ENCODE measurements at regions not wholly inside any gene's neighbourhood (a gene's known extent, or its start where the extent isn't known, plus 50 kb on each side); places are given as distances from the start of the nearest gene placed in this dataset.

DNA sequence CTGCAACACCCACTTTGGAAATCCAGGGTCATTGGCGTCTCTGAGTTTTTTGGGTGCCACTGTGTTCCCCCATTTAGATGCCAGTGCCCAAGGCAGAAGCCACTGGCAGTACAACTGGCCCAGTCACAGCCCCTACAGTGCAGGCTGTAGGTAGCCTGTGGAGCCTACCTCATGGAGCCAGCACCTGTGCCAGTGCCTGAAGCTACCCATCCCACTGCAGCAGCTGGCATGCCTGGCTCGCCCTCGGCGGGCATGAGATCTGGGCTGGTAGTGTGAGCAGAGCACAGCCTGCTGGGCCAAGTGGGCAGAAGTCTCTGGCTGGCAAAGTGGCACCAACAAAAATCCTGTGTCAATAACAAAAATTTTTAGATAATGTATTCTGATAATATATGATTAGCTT, 1111.4 kb upstream of the NXPH2 start:
- H3K9me3 ChIP-seq: no peaks in the 10 kb centered on the region
- no peak for DNase-seq (ENCODE audit: extremely low spot score in 2 of 2)
- H3K27me3 ChIP-seq: no peaks in the 10 kb centered on the region
- no peak overlapping the region for H3K4me3 ChIP-seq
- TF ChIP-seq POLR2AphosphoS5 (IDR thresholded peaks at IDR 0.05; ENCODE audit: insufficient read depth in 1 of 2, low read depth in 1 of 2) (no peak), POLR2A (IDR thresholded peaks at IDR 0.05) (no peak)
- TF ChIP-seq, protein P1, sequence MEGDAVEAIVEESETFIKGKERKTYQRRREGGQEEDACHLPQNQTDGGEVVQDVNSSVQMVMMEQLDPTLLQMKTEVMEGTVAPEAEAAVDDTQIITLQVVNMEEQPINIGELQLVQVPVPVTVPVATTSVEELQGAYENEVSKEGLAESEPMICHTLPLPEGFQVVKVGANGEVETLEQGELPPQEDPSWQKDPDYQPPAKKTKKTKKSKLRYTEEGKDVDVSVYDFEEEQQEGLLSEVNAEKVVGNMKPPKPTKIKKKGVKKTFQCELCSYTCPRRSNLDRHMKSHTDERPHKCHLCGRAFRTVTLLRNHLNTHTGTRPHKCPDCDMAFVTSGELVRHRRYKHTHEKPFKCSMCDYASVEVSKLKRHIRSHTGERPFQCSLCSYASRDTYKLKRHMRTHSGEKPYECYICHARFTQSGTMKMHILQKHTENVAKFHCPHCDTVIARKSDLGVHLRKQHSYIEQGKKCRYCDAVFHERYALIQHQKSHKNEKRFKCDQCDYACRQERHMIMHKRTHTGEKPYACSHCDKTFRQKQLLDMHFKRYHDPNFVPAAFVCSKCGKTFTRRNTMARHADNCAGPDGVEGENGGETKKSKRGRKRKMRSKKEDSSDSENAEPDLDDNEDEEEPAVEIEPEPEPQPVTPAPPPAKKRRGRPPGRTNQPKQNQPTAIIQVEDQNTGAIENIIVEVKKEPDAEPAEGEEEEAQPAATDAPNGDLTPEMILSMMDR (IDR thresholded peaks at IDR 0.05): no peak
- H3K36me3 ChIP-seq: no peaks in the 10 kb centered on the region
- no peaks in the 10 kb centered on the region for H3K4me1 ChIP-seq
- no peak overlapping the region for H3K27ac ChIP-seq
- intact Hi-C loops (cut with DNase I): no loop called here

DNA sequence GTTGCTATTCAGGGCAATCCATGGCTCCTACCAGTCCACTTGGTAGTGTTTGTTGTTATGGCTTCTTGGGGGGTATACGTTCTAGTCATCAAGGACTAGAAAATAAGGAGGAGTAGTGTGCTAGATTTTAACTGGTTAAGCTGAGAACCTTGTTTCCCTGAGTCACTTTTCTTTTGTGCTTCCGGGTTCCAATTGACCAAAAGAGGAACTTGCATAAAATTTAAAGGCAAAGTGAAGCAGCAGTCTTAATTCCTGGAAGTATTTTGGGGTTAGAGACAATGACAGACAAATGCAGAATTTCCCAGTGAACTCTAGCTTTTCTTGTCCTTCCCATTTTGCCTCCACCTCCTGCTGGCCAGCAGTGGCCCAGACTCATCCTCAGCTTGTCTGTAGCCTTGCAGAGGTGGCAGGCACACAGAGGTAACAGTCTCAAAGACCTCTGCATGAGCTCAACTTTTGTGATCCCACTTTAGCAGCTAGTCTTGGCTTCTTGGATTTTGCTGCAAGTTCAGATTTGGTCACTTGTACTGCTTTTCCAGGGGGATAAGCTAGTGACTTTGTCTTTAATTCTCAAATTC, 1105.8 kb upstream of the NXPH2 start:
- intact Hi-C loops (cut with DNase I): no loop called here
- H3K27ac ChIP-seq: no peak overlapping the region
- H3K27me3 ChIP-seq: no peaks in the 10 kb centered on the region
- no peaks in the 10 kb centered on the region for H3K9me3 ChIP-seq
- no peaks in the 10 kb centered on the region for H3K4me1 ChIP-seq
- H3K4me3 ChIP-seq: no peak overlapping the region
- no peaks in the 10 kb centered on the region for H3K36me3 ChIP-seq
- TF ChIP-seq, protein P1 (IDR thresholded peaks at IDR 0.05): no peak
- TF ChIP-seq POLR2A (IDR thresholded peaks at IDR 0.05): no peak
- no peak for TF ChIP-seq POLR2AphosphoS5 (IDR thresholded peaks at IDR 0.05; ENCODE audit: insufficient read depth in 1 of 2, low read depth in 1 of 2)
- no peak for DNase-seq (ENCODE audit: extremely low spot score in 2 of 2)

DNA sequence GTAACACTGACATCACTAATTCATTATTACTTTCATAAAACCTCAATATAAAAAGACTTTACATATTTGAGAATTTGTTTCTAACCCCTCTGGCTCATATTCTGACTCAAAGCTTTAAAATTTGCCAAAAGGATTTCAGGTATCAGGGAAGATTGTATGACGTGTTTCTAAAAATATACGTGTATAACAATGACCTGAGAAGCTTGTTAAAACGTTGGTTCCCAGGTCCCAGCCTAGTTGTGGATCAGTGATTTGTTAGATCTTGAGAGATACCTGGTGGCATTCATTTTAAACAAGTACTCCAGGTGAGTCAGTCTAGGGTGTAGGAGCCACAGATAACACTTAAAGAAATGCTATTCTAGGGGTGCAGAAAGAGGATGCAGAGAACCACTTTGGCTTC, 1096.8 kb upstream of the NXPH2 start:
- intact Hi-C loops (cut with DNase I): no loop called here
- Histone ChIP-seq H3K4me3 (no peak overlapping the region), H3K9me3 (no peaks in the 10 kb centered on the region), H3K4me1 (no peaks in the 10 kb centered on the region), H3K27ac (no peak overlapping the region), H3K27me3 (no peaks in the 10 kb centered on the region), H3K36me3 (no peaks in the 10 kb centered on the region)
- TF ChIP-seq POLR2A (IDR thresholded peaks at IDR 0.05) (no peak), POLR2AphosphoS5 (IDR thresholded peaks at IDR 0.05; ENCODE audit: insufficient read depth in 1 of 2, low read depth in 1 of 2) (no peak)
- TF ChIP-seq, protein P1 (IDR thresholded peaks at IDR 0.05): no peak
- no peak for DNase-seq (ENCODE audit: extremely low spot score in 2 of 2)

DNA sequence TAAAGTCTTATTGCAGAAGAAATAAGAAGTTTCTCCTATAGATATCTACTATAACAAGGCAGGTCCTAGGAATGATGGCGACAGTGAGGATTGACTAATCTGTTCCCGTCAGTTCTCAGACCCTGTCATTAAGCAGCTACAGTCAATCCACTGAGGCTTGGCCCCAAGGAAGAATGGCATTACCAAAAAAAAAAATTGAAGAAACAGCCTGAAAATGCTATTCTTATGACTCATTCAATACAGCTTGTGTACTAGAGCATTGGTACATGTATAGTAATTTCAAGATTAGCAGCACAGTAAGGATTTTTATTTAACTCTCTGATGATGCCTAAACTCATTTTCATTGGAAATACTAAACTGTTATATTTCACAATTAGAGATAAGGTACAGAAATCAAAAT, 1096.1 kb upstream of the NXPH2 start:
- Histone ChIP-seq H3K4me3 (no peak overlapping the region), H3K36me3 (no peaks in the 10 kb centered on the region), H3K27ac (no peak overlapping the region), H3K9me3 (no peaks in the 10 kb centered on the region), H3K4me1 (no peaks in the 10 kb centered on the region), H3K27me3 (no peaks in the 10 kb centered on the region)
- DNase-seq (ENCODE audit: extremely low spot score in 2 of 2): no peak
- intact Hi-C loops (cut with DNase I): no loop called here
- TF ChIP-seq, protein P1 (IDR thresholded peaks at IDR 0.05): no peak
- TF ChIP-seq POLR2A (IDR thresholded peaks at IDR 0.05) (no peak), POLR2AphosphoS5 (IDR thresholded peaks at IDR 0.05; ENCODE audit: insufficient read depth in 1 of 2, low read depth in 1 of 2) (no peak)

DNA sequence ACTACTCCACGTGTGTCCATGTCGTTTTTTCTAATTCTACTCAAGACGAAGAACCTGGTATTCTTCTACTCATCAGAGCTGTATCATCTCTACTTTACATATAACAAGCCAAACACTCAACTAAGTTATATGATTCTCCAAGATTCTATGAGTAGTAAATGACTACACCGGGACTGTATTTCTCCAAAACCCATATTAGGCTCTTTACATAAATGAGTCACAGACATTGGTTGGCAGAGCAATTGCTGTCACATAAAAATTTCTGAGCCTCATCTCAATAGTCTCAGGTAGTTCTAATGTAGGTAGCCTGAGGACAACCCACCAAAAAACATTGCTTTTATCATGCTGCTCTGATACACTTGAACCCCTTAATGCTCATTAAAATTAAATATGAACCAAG, 1092.3 kb upstream of the NXPH2 start:
- no peak overlapping the region for H3K4me3 ChIP-seq
- no peak overlapping the region for H3K27ac ChIP-seq
- H3K27me3 ChIP-seq: no peaks in the 10 kb centered on the region
- no peaks in the 10 kb centered on the region for H3K4me1 ChIP-seq
- H3K9me3 ChIP-seq: no peaks in the 10 kb centered on the region
- intact Hi-C loops (cut with DNase I): no loop called here
- H3K36me3 ChIP-seq: no peaks in the 10 kb centered on the region
- no peak for DNase-seq (ENCODE audit: extremely low spot score in 2 of 2)
- TF ChIP-seq, protein P1 (IDR thresholded peaks at IDR 0.05): no peak
- no peak for TF ChIP-seq POLR2A (IDR thresholded peaks at IDR 0.05)
- no peak for TF ChIP-seq POLR2AphosphoS5 (IDR thresholded peaks at IDR 0.05; ENCODE audit: insufficient read depth in 1 of 2, low read depth in 1 of 2)

Data from vagina (tissue), 2 donors.